ENCODE measurements at regions not wholly inside any gene's neighbourhood (a gene's known extent, or its start where the extent isn't known, plus 50 kb on each side); places are given as distances from the start of the nearest gene placed in this dataset.

GRCh38 chr11:26942356-26942755 is 51.6 kb upstream of the FIBIN start:
- Histone ChIP-seq H3K36me3 (ENCODE audit: insufficient read depth, low read length) (no peaks in the 10 kb centered on the region), H3K27ac (ENCODE audit: low read depth, low read length) (no peak overlapping the region), H3K4me2 (ENCODE audit: insufficient read depth, low read length) (no peak overlapping the region), H4K20me1 (ENCODE audit: insufficient read depth, low read length) (no peaks in the 10 kb centered on the region), H3K4me1 (ENCODE audit: insufficient read depth, low read length) (peaks cover 28% of the 10 kb centered on the region), H3K79me2 (ENCODE audit: insufficient read depth, low read length) (no peaks in the 10 kb centered on the region), H3K27me3 (ENCODE audit: insufficient read depth, low read length) (no peaks in the 10 kb centered on the region), H3K4me3 (ENCODE audit: insufficient read depth, low read length) (no peak overlapping the region), H2AFZ (ENCODE audit: low read length) (no peak overlapping the region), H3K9me3 (ENCODE audit: low read depth, low read length) (no peaks in the 10 kb centered on the region)
- TF ChIP-seq, protein P1, sequence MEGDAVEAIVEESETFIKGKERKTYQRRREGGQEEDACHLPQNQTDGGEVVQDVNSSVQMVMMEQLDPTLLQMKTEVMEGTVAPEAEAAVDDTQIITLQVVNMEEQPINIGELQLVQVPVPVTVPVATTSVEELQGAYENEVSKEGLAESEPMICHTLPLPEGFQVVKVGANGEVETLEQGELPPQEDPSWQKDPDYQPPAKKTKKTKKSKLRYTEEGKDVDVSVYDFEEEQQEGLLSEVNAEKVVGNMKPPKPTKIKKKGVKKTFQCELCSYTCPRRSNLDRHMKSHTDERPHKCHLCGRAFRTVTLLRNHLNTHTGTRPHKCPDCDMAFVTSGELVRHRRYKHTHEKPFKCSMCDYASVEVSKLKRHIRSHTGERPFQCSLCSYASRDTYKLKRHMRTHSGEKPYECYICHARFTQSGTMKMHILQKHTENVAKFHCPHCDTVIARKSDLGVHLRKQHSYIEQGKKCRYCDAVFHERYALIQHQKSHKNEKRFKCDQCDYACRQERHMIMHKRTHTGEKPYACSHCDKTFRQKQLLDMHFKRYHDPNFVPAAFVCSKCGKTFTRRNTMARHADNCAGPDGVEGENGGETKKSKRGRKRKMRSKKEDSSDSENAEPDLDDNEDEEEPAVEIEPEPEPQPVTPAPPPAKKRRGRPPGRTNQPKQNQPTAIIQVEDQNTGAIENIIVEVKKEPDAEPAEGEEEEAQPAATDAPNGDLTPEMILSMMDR (IDR thresholded peaks at IDR 0.05; ENCODE audit: extremely low read depth, low read depth, low read length), result no peak
- no peak for DNase-seq (ENCODE audit: insufficient read length, low spot score, missing footprints)

- H3K4me1 ChIP-seq (ENCODE audit: insufficient read depth, low read length), result peaks cover 39% of the 10 kb centered on the region
- H3K4me3 ChIP-seq (ENCODE audit: insufficient read depth, low read length), result no peak overlapping the region
- H3K27ac ChIP-seq (ENCODE audit: low read depth, low read length), result no peak overlapping the region
- H3K79me2 ChIP-seq (ENCODE audit: insufficient read depth, low read length), result no peaks in the 10 kb centered on the region
- no peaks in the 10 kb centered on the region for H3K27me3 ChIP-seq (ENCODE audit: insufficient read depth, low read length)
- no peak for DNase-seq (ENCODE audit: insufficient read length, low spot score, missing footprints)
- H3K36me3 ChIP-seq (ENCODE audit: insufficient read depth, low read length), result no peaks in the 10 kb centered on the region
- TF ChIP-seq, protein P1 (IDR thresholded peaks at IDR 0.05; ENCODE audit: extremely low read depth, low read depth, low read length), result no peak
- no peaks in the 10 kb centered on the region for H3K9me3 ChIP-seq (ENCODE audit: low read depth, low read length)
- H2AFZ ChIP-seq (ENCODE audit: low read length), result no peak overlapping the region
- no peaks in the 10 kb centered on the region for H4K20me1 ChIP-seq (ENCODE audit: insufficient read depth, low read length)
- no peak overlapping the region for H3K4me2 ChIP-seq (ENCODE audit: insufficient read depth, low read length)
These were observed 50.3 kb upstream of the FIBIN start for GRCh38 chr11:26943636-26944035.
